ENCODE measurements at regions not wholly inside any gene's neighbourhood (a gene's known extent, or its start where the extent isn't known, plus 50 kb on each side); places are given as distances from the start of the nearest gene placed in this dataset.

DNA sequence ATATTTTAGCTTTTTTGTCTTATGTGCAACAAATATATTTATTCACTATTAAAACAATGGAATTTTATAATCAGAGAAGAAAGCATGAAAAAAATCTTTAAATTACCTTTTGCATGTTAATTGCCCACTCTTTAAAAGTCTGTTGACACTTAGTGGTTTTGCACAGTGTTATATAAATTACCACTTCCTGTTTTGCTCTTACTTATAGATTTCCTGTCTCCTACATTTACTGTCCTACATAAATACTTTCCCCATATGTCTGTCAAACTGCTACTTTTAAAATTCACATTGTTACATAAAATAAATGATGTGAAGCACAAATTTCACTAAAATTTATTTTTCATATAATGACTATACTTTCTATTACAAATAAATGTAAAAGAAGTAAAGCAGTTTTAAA lies 161.1 kb upstream of the NDST4 start:
- H2BK12ac ChIP-seq (ENCODE audit: insufficient read length, low read depth, low read length) = no peak overlapping the region
- H2AFZ ChIP-seq (ENCODE audit: low read length) = no peak overlapping the region
- no peak overlapping the region for H3K4ac ChIP-seq (ENCODE audit: low read depth, low read length)
- no peaks in the 10 kb centered on the region for H3K9me3 ChIP-seq (ENCODE audit: control insufficient read depth, low read depth, low read length)
- no peaks in the 10 kb centered on the region for H3K9me3 Mint-ChIP-seq
- H2BK5ac ChIP-seq (ENCODE audit: insufficient read length, low read length) = no peak overlapping the region
- no peaks in the 10 kb centered on the region for H3K79me2 ChIP-seq (ENCODE audit: insufficient read depth, low read length)
- H3K9ac ChIP-seq (ENCODE audit: extremely low read depth, insufficient read length, low read length) = no peak overlapping the region
- no peak overlapping the region for H2BK15ac ChIP-seq (ENCODE audit: low read depth, low read length)
- no peak overlapping the region for H3K27ac ChIP-seq (ENCODE audit: insufficient read length, low read depth, low read length)
- H4K5ac ChIP-seq (ENCODE audit: insufficient read length, low read depth, low read length) = no peak overlapping the region
- no peaks in the 10 kb centered on the region for H3K79me1 ChIP-seq (ENCODE audit: insufficient read depth, low read depth, low read length, poor library complexity, severe bottlenecking)
- H2BK20ac ChIP-seq (ENCODE audit: low read depth, low read length, poor library complexity, severe bottlenecking) = no peak overlapping the region
- no peak overlapping the region for H4K91ac ChIP-seq (ENCODE audit: insufficient read length, low read depth, low read length)
- H3K27me3 ChIP-seq (ENCODE audit: insufficient read depth, low read length) = no peaks in the 10 kb centered on the region
- H3K23ac ChIP-seq (ENCODE audit: insufficient read length, low read depth, low read length) = no peak overlapping the region
- H3T11ph ChIP-seq (ENCODE audit: low read length) = no peak overlapping the region
- no peaks in the 10 kb centered on the region for H3K4me1 ChIP-seq (ENCODE audit: insufficient read depth, low read length)
- TF ChIP-seq, protein P1, sequence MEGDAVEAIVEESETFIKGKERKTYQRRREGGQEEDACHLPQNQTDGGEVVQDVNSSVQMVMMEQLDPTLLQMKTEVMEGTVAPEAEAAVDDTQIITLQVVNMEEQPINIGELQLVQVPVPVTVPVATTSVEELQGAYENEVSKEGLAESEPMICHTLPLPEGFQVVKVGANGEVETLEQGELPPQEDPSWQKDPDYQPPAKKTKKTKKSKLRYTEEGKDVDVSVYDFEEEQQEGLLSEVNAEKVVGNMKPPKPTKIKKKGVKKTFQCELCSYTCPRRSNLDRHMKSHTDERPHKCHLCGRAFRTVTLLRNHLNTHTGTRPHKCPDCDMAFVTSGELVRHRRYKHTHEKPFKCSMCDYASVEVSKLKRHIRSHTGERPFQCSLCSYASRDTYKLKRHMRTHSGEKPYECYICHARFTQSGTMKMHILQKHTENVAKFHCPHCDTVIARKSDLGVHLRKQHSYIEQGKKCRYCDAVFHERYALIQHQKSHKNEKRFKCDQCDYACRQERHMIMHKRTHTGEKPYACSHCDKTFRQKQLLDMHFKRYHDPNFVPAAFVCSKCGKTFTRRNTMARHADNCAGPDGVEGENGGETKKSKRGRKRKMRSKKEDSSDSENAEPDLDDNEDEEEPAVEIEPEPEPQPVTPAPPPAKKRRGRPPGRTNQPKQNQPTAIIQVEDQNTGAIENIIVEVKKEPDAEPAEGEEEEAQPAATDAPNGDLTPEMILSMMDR (conservative IDR thresholded peaks at IDR 0.05) = no peak
- H4K20me1 ChIP-seq (ENCODE audit: control insufficient read depth, insufficient read depth, insufficient read length) = no peaks in the 10 kb centered on the region
- H3K56ac ChIP-seq (ENCODE audit: insufficient read length, low read depth, low read length) = no peak overlapping the region
- H3K4me3 Mint-ChIP-seq = no peak overlapping the region
- H3K4me1 Mint-ChIP-seq = peaks cover 8 to 9% of the 10 kb centered on the region in 2 experiments
- no peak overlapping the region for H3K4me2 ChIP-seq (ENCODE audit: insufficient read depth, insufficient read length, low read length)
- H3K27ac Mint-ChIP-seq = peak overlapping the region in 1 of 3 experiments; percentile 33; a peak in 1 of 7 replicates
- no peak overlapping the region for H2AK5ac ChIP-seq (ENCODE audit: insufficient read length, low read length)
- H4K8ac ChIP-seq (replicated peaks; ENCODE audit: insufficient read length, low read depth, low read length) = no peak overlapping the region
- H3K27me3 Mint-ChIP-seq (ENCODE audit: low read depth) = no peaks in the 10 kb centered on the region
- no peaks in the 10 kb centered on the region for H3K23me2 ChIP-seq (ENCODE audit: insufficient read length, low read depth, low read length, poor library complexity, severe bottlenecking)
- no peak overlapping the region for H2BK120ac ChIP-seq (ENCODE audit: low read depth, low read length, poor library complexity, severe bottlenecking)
- H3K18ac ChIP-seq (ENCODE audit: insufficient read length, low read depth, low read length) = no peak overlapping the region
- no peaks in the 10 kb centered on the region for H3K36me3 Mint-ChIP-seq (ENCODE audit: insufficient read depth in 1 of 3, low read depth in 3 of 3)
- H3K14ac ChIP-seq (ENCODE audit: insufficient read depth, low read length) = no peak overlapping the region
- no peak for DNase-seq
